Tibial nerve (tissue), 4 donors: ENCODE measurements at regions not wholly inside any gene's neighbourhood (a gene's known extent, or its start where the extent isn't known, plus 50 kb on each side); places are given as distances from the start of the nearest gene placed in this dataset.

ENCODE experiments used
- EP300 ChIP-seq, 2 donors: sonication (generic); formaldehyde crosslinking; IDR thresholded peaks; one replicate each; pipeline ENCODE4 v1.6.1; 2017; ENCODE audit warnings: antibody characterized with exemption in 2 of 2, mild to moderate bottlenecking in 1 of 2
- POLR2A ChIP-seq, 2 donors: fragments of 450-650 bp; IDR thresholded peaks; one replicate each; pipeline ENCODE4 v1.6.1; 2017; ENCODE audit warnings: antibody characterized with exemption in 2 of 2, mild to moderate bottlenecking in 2 of 2, moderate library complexity in 2 of 2
- TF ChIP-seq, protein P1 (sequence below), 5 experiments: fragments of 200-600 bp in 3 of 5; fragments of 450-650 bp in 2 of 5; sonication (generic) in 3 of 5; IDR thresholded peaks; one replicate each; pipeline ENCODE4 v1.5.1; 2016 to 2019; ENCODE audit warnings: antibody characterized with exemption in 5 of 5, mild to moderate bottlenecking in 3 of 5, moderate library complexity in 2 of 5

DNA sequence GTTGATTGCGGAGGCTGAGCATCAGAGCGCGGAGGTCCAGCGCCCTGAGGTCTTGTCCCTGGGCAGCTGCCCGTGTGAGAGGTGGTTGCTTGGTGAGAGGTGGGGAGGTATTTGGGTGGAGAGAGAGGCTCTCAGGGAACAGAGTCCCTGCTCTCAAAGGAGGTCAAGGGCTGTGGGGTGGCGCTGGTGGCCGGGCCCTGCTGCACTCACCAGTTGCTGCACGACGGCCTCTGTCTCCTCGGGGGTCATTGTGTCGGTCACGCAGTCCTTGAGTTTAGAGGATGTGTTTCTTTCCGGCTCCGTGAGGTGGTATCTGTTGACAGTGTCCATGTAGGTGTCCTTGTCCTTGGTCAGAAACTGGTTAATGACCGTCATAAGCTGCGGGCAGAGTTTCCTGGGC lies 95.5 kb downstream of the WTIP start:
- TF ChIP-seq, protein P1, sequence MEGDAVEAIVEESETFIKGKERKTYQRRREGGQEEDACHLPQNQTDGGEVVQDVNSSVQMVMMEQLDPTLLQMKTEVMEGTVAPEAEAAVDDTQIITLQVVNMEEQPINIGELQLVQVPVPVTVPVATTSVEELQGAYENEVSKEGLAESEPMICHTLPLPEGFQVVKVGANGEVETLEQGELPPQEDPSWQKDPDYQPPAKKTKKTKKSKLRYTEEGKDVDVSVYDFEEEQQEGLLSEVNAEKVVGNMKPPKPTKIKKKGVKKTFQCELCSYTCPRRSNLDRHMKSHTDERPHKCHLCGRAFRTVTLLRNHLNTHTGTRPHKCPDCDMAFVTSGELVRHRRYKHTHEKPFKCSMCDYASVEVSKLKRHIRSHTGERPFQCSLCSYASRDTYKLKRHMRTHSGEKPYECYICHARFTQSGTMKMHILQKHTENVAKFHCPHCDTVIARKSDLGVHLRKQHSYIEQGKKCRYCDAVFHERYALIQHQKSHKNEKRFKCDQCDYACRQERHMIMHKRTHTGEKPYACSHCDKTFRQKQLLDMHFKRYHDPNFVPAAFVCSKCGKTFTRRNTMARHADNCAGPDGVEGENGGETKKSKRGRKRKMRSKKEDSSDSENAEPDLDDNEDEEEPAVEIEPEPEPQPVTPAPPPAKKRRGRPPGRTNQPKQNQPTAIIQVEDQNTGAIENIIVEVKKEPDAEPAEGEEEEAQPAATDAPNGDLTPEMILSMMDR (IDR thresholded peaks at IDR 0.05), result no peak
- TF ChIP-seq POLR2A (IDR thresholded peaks at IDR 0.05) (no peak), EP300 (IDR thresholded peaks at IDR 0.05) (no peak)
